ENCODE measurements at regions not wholly inside any gene's neighbourhood (a gene's known extent, or its start where the extent isn't known, plus 50 kb on each side); places are given as distances from the start of the nearest gene placed in this dataset.

DNA sequence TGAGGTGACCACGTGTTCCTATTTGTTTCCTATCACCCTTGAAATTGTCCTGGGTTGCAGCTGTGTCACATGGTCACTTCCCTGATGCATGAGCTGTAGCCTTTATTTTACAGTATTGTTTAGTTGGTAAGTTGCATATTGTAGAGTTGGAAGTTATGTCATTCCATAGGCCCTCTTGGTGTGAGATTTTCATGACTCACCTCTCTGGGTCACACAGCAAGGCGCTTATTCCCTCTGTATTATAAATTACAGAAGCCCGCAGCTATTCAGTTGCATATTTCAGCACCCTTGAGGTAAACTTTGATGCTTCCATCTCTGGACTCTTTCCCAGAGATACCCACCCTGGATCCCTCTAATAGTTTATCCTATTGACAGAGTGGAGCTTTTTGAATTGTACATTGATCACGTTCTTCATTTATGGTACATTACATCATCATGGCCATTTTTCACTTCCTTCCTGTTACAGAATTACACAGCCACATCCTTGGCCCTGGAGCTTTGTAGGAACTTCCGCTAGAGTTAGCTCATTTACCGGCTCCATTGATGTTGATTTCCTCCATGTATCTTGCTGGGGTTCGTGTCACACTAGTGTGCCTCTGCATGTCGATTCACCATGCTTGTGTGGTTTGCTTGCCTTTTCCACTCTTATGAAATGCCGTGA lies 543.1 kb upstream of the RGMA start:
- TF ChIP-seq, protein P1, sequence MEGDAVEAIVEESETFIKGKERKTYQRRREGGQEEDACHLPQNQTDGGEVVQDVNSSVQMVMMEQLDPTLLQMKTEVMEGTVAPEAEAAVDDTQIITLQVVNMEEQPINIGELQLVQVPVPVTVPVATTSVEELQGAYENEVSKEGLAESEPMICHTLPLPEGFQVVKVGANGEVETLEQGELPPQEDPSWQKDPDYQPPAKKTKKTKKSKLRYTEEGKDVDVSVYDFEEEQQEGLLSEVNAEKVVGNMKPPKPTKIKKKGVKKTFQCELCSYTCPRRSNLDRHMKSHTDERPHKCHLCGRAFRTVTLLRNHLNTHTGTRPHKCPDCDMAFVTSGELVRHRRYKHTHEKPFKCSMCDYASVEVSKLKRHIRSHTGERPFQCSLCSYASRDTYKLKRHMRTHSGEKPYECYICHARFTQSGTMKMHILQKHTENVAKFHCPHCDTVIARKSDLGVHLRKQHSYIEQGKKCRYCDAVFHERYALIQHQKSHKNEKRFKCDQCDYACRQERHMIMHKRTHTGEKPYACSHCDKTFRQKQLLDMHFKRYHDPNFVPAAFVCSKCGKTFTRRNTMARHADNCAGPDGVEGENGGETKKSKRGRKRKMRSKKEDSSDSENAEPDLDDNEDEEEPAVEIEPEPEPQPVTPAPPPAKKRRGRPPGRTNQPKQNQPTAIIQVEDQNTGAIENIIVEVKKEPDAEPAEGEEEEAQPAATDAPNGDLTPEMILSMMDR (IDR thresholded peaks at IDR 0.05 in 8 of 11, conservative IDR thresholded peaks at IDR 0.05 in 3 of 11), result no peak
- TF ChIP-seq POLR2A (IDR thresholded peaks at IDR 0.05) (no peak), POLR2AphosphoS5 (IDR thresholded peaks at IDR 0.05) (no peak)

Data from spleen (tissue), 7 donors.